ENCODE measurements at regions not wholly inside any gene's neighbourhood (a gene's known extent, or its start where the extent isn't known, plus 50 kb on each side); places are given as distances from the start of the nearest gene placed in this dataset.

- DNase-seq = no peak
These were observed 293.5 kb downstream of the GPAM start for GRCh38 chr10:111890046-111890445.

- DNase-seq = no peak
These were observed 267.6 kb downstream of the GPAM start for GRCh38 chr10:111916011-111916410.

DNA sequence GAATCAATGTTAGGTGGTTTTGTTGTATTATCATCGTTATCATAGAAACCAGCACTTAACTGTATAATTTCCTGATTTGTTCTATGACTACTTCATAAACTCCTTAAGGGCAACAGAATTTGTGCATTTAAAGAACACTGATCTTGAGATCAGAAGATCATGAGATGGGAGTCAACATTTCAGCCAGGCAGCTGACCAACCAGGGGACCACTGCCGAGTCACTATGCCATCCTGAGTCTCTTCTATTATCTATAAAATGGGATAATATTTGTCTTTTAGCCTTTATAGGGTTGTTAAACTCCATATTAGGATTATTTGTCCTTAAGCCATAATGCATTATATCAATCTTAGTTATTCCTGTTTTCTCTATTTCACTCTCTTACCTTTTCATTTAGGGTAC, 261.7 kb downstream of the GPAM start:
- DNase-seq = no peak

GRCh38 chr10:111923032-111923431, 260.5 kb downstream of the GPAM start:
- no peak for DNase-seq

DNA sequence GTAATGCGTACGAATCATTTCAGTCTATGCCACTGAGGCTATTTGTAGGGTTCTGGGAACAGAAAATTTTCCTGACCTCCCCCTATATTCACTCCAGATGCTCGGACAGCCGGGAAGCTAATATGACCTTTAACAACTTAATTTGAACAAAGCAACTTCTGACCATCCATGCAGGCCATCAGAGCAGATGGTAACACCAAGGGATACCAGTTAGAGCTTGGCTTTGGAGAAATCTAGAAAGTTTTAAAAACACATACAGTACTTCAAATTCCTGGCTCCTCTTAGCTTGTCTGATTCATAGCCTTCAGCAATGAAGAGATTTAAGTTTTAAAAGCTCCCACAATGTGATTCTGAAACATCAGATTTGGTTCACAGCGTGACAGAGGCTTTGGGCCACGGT, 257.3 kb downstream of the GPAM start:
- no peak for DNase-seq

DNA sequence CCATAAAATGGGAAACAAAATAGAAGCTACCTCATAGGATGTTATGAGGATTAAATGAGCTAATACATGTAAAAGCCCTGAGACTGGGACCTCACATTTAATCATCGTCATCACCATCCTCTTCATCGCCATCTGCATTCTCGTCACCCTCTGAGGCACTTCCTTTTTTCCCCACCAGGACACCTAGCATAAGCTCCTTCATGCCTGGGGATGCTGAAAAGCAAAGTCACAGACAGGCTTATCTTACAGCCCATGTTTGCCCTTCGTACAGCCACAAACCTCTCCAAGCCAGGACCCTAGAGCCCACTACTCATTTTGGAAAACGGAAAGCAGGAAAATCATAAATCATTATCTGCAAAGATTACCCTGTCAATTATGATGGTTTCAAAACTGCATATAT, 249.6 kb downstream of the GPAM start:
- no peak for DNase-seq

- DNase-seq = no peak
These were observed 248.6 kb downstream of the GPAM start for GRCh38 chr10:111934931-111935330.

GRCh38 chr10:111936143-111936542, 247.4 kb downstream of the GPAM start:
- DNase-seq = no peak

DNA sequence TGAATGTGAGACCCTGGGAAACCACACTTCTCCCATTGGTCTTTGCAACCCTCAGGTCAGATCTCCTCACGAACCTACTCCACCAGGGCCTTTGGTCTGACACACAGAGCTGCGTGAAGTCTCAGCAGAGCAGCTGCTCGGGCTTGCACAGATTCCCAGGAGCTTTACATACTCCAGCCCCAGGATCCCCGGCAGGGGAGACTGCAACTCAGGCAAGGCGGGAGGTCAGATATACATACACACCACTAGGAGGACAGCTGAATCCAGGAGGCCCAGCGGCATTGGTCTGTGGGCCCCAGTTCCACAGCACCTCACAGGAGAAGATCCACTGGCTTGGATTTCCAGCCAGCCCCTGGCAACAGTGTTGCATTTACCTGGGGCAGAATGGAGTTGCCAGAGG, 239.2 kb downstream of the GPAM start:
- no peak for DNase-seq

DNA sequence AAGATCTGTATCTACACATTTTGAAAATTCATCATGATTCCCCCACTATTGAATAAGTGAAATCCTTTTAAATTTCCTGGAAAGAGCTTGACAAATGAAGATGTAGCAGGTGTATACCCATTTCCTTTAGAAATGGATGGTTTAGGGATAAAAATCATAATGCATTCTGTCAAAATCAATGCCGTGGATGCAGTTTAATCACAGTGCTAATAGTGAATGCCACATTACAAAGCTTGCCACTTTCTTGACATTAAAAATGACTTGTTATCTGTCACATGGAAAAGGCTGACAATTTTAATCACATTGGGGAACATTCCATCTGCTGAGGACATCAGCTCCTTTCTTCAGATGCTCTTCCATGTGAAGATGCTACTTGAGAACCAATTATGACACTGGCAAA, 229.6 kb downstream of the GPAM start:
- no peak for DNase-seq

DNA sequence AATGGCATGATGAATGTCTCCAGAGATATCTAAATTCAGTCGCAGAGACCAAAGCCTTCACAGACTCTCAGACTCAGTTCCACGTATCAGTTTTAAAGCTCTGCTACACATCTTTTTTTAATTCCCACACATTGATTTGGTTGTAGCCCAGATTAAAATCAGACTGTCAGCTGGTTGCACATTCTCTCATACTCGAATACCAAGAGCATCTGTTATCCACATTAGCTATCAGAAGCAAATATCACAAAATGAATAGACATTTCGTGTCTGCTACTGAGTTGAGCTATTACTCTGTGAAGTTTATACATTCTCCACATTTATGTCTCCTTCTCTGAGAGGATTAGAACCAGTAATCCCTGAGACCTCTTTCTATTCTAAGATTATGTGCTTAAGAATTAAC, 229.2 kb downstream of the GPAM start:
- DNase-seq = no peak

GRCh38 chr10:111956841-111957240, 226.7 kb downstream of the GPAM start:
- no peak for DNase-seq

GRCh38 chr10:111962951-111963350, 220.6 kb downstream of the GPAM start:
- no peak for DNase-seq

GRCh38 chr10:111967116-111967515, 216.4 kb downstream of the GPAM start:
- DNase-seq = no peak

GRCh38 chr10:111967547-111967946, 216.0 kb downstream of the GPAM start:
- no peak for DNase-seq

DNA sequence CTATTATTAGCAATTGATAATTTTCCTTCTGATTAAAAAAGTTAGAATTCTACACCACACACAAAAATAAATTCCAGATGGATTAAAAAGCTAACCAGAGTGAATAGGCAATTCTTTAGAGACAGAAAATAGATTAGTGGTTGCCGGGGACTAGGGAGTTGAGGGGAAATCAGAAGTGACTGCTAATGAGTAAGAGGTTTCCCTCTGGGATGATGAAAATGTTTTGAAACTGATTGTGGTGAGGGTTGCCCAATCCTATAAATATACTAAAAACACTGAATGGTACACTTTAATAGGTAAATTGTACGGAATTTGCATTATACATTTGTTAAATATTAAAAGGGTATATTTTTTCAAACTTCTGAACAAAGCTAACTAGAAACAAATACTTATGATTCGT, 214.9 kb downstream of the GPAM start:
- no peak for DNase-seq

DNA sequence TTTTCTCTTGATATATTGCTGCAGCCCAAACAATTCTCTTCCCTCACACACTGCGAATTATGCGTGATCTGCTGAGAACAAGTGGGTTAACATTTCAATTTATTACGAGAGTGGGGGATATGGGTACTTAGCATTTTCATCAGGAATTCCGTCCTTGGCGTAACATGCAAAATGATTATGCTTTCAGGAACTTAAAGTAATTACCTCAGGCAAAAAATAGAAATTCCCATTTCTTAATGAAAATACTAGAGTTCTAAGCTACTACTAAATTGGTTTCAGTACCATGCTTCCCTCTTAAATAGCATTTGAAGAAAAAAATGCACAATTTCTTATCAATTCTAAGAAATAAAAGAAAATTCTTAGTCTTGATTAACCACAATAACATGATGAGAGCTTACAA, 213.5 kb downstream of the GPAM start:
- no peak for DNase-seq

DNA sequence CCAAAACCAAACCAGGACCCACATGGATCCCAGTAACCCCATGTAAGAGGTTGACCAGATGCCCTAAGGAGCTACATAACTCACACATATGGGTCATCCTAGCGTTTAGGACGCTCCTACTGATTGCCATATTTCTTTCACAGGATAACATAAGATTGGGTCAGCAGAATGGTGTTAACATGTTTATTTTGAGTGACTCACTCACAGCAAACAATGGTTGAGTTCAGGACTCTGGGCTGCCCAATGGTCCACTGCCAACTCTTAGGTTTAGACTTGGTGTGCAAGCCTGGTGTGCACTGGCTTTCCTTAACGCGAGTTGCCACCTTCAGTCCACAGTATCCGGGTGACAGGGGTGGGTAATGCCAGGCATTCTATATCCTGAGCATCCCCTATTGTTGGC, 211.5 kb downstream of the GPAM start:
- DNase-seq = no peak

- no peak for DNase-seq
These were observed 210.3 kb downstream of the GPAM start for GRCh38 chr10:111973306-111973705.

DNA sequence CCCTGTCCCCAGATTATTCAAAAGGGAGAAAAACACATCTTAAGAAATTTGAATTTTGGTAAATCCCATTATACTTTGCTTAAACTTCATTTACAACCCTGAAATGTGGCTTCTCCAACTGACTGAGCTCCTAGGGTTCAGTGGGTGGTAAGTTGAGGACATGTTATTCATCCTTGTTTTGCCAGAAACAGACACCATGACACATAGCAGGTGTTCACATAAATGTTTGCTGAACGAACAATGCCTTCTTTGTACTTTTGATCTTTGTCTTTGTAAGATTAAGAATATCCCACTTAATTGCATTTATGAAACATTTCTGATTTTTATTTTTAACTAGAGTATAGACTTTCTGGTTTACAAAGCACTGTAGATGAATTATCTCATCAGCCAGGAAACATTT, 209.7 kb downstream of the GPAM start:
- no peak for DNase-seq

DNA sequence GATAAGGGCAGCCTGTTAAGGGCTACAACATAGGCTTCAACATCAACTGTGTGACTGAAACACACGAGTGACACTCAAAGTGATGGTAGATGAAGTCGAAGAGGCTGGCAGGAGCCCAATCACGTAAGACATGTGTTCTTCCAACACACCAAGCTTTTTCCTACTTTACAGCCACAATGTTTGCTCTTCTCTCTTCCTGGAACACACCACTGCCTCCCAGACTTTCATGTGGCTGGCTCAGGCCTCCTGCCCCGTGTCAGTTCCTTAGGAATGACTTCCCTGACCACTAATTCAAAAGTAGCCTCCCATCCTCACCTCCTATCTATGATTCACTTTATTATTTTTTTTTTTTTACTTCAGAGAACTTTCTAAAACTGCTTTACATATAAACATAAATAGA, 209.2 kb downstream of the GPAM start:
- no peak for DNase-seq

DNA sequence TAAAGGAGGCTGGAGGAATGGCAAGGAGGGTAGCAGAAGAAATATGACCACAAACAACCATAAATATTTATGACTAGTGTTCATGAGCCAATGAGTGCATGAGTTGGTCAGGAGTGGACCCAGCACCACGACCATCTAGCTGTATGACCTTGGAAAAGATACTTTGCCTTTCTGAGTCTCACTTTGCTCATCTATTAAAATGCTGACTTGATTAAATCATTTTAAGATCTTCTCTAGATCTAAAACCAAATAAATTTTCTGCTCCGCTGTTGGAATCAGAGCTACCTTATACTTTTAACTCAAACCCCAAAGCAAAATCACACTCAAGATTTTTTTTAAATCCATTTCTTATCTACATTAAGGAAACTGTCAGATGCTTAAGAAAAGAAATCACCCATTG, 207.0 kb downstream of the GPAM start:
- DNase-seq = no peak

DNA sequence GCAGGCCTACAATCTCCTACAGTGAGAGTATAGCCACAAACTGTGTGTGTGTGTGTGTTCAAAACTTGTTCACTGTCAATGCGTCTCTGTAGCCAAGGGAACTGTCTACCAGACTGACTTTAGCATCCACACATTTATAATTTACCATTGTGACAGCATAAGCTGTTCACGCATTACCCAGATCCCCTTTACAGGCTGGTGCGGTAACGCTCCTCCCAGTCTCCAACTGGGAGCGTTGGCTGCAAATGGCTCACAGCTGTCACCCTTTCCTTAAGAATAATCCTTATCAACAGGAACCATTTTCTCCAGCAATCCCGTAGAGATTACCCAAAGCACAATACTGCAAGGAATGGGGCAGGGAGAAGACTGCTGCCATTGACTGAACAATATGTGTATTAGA, 199.5 kb downstream of the GPAM start:
- DNase-seq = no peak

GRCh38 chr10:111986079-111986478, 197.5 kb downstream of the GPAM start:
- no peak for DNase-seq

DNA sequence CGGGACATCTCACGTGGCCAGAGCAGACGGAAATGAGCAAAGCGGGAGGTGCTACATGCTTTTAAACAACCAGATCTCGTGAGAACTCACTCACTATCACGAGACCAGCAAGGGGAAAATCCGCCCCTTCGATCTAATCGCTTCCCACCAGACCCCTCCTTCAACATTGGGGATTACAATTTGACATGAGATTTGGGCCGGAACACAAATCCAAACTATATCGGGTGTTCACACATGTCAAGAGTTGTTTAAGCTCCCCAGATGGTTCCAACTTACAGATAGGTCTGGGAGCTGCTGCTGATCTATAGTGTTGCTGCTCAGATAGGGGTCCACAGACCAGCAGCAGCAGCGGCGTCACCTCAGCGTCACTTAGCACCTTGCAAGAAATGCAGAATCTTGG, 194.9 kb downstream of the GPAM start:
- DNase-seq = no peak
